ENCODE measurements at regions not wholly inside any gene's neighbourhood (a gene's known extent, or its start where the extent isn't known, plus 50 kb on each side); places are given as distances from the start of the nearest gene placed in this dataset.

DNA sequence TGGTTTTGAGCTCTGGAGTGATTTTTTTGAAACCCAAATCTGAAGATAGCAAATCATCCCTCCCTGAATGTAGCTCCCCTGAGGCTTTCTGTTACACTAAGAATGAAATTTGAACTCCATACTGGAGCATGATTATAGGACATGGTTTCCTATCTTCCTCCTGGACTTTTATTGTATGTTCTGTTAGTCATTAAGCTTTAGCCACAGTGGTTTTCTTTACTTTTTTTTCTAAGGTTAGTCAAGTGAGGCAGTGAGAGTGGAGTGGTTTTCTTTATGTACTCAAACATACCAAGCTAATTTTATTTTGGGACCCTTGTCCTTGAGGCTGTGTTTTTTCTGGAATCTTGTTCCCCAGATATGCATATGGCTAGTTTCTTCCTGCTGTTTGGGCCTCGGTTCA lies 55.2 kb upstream of the FRMD4B start:
- no peak for DNase-seq (ENCODE audit: low spot score)

DNA sequence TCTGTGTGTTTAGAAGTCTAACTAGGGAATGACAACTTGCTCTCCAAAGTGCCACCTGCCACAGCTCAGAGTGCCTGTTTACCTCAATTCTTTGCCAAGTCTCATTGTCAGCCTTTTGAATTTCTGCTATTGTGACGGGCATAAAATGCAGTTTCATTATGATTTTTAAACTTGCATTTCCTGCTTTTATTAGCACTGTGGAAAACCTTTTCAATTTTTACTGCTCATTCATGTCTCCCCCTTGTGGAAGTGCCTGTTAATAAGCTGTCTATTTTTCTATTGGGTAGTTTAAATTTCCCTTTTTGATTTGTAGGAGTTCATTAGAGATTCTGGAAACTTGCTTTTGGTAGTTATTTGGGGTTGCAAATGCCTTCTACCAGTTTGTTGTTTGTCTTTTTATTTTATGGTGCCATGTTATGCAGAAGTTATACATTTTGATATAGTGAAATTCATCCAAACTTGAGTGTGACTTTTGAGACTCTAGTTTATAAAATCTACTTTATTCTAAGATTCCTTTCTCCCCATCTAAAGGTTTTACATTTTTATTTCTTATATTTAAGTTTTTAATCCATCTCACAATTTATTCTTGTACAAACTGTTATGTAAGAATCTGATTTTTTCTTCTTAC lies 53.9 kb upstream of the FRMD4B start:
- DNase-seq (ENCODE audit: low spot score), result peak; percentile 32

DNA sequence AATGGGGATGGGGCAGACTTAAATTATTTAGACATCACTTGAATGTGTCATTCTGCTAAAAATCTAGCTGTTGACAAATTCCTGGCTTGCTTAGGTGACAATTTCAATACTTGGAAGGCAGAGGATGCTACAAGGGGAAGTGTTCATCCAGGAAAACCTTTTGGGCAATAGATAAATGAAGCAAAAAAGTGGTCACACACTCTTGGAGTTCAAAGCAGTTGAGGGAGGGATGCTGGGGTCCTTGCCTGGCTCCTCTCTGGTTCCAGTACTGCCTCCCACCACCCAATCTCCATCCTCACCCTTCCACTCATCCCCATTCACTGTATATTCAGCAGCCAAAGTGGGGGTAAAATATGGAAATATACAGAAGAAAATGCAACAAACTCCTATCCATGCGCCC lies 52.6 kb upstream of the FRMD4B start:
- no peak for DNase-seq (ENCODE audit: low spot score)

DNA sequence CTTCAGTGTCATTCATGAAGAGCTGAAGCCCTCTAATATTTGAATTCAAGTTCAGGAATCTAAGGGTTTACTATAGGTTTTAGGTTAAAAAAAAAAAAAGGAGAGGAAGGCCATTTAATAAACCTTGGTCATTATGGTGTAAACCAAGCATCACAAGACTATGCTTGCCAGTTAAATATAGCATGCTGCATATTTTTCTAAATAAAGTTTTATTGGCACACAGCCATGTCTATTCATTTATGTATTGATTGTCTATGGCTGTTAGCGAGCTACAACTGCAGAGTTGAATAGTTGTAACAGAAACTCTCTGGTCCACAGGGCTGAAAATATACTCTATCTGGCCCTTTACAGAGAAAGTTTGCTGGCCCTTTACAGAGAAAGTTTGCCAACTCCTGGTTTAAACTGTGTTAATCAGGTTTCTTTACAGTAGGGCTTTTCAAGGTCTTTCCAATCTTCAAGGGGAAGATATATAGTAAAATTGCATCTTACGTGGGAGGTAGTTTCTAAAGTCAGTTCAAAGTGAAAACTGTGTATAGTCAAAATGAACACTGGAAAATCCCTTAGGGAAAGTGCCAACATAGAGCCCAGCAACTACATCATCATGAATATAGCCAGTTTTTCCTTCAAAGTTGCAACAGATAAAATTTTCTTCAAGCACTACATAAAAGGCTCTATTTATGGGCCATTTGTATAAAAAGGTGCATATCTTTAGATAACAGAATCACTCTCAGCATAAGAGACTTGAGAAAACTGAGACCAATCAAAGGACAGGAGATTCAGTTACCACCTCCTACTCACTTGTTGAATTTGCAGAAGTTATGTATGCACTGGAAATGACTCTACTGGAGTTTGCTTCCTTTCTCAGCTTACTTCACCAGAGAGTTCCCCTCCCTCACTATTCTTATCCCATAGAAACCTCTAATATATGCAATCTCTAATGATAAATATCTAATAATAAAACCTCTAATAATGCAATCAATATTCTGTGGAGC lies 49.7 kb upstream of the FRMD4B start:
- DNase-seq (ENCODE audit: low spot score), result no peak
